Stimulated activated effector memory CD8-positive, alpha-beta T cell treated with anti-CD3 and anti-CD28 coated beads, Interleukin-12 subunit alpha, Interleukin-12 subunit beta, amount 100 ng/mL, for 72 hours (primary cell): ENCODE measurements at regions not wholly inside any gene's neighbourhood (a gene's known extent, or its start where the extent isn't known, plus 50 kb on each side); places are given as distances from the start of the nearest gene placed in this dataset.
A peak's percentile ranks its signal among the peaks of the same experiment; 100 is the strongest.
"Not testable (repeated sequence)": the region's sequence is repeated elsewhere in the genome, so short reads cannot be mapped to it uniquely, and the experiment has no call there.

Source experiments
- ATAC-seq: fragments of 150-1000 bp; cut with Tn5 transposase; 2 replicates; pipeline ENCODE4 v1.10.0; 2021
- DNase-seq, 2 donors: peaks; one replicate each; pipeline ENCODE4 v3.0.0; 2021 to 2022; ENCODE audit warnings: low spot score in 2 of 2
- H3K27ac Mint-ChIP-seq: one replicate; pipeline ENCODE4 v1.8.0; 2022; ENCODE audit warnings: mild to moderate bottlenecking, mixed read lengths
- H3K36me3 Mint-ChIP-seq: one replicate; pipeline ENCODE4 v1.8.0; 2022; ENCODE audit warnings: mild to moderate bottlenecking, mixed read lengths
- H3K4me1 Mint-ChIP-seq: one replicate; pipeline ENCODE4 v1.8.0; 2022; ENCODE audit warnings: mixed read lengths
- H3K4me3 Mint-ChIP-seq: one replicate; pipeline ENCODE4 v1.8.0; 2022; ENCODE audit warnings: mild to moderate bottlenecking, mixed read lengths
- H3K9me3 Mint-ChIP-seq: one replicate; pipeline ENCODE4 v1.8.0; 2022; ENCODE audit warnings: mixed read lengths

- not testable (repeated sequence) for DNase-seq, H3K9me3 Mint-ChIP-seq, H3K27ac Mint-ChIP-seq, ATAC-seq, H3K4me1 Mint-ChIP-seq
- H3K36me3 Mint-ChIP-seq = peaks cover 17% of the 10 kb centered on the region
- H3K4me3 Mint-ChIP-seq = peak overlapping the region; percentile 20
These were observed 130.6 kb upstream of the PLEKHM1 start for GRCh38 chr17:45621087-45621486.

DNA sequence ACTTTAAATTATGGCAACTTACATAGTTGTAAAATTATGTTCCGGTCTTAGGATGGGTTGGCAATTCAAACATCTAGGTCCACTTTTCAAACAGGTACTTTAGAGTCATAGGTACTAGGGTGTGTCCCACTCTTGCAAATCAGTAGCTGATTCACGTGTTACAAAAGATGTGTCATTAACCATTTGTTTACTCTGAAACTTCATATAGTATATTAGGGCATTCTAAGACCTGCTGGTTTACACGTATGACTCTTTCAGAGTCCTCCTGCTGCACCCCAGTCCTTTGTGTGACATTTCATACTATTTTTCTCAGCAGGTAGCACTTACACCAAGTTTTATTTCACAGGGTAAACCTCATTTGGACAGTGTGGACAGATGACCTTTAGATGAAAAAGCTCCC lies 131.8 kb upstream of the PLEKHM1 start:
- not testable (repeated sequence) for H3K4me1 Mint-ChIP-seq, H3K4me3 Mint-ChIP-seq, H3K27ac Mint-ChIP-seq, DNase-seq, H3K9me3 Mint-ChIP-seq
- peak; percentile 59 for ATAC-seq
- H3K36me3 Mint-ChIP-seq = peaks cover 25% of the 10 kb centered on the region

GRCh38 chr17:45628019-45628418 lies 137.5 kb upstream of the PLEKHM1 start:
- H3K36me3 Mint-ChIP-seq = peaks cover 82% of the 10 kb centered on the region

DNA sequence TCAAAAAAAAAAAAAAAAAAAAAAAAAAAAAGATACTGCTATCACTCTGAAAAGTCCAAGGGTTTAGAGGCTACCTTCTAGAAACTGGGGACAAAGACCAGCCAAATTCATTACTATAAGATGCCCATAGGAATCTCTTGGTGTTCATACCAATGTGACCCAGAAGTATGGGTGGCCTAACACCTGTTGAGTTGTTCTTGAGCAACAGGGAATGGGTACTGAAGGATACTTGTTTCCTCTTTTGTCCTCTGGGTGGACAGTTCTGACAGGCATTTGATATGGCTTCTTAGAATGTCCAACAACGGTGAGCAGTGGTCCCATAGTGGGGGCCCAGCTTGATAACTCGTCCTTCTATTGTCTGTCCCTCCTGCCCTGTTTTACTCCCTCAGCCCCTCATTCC lies 141.4 kb upstream of the PLEKHM1 start:
- Mint-ChIP-seq H3K27ac (no peak overlapping the region), H3K36me3 (peaks cover 87% of the 10 kb centered on the region), H3K4me3 (no peak overlapping the region), H3K9me3 (no peaks in the 10 kb centered on the region), H3K4me1 (peaks cover 10% of the 10 kb centered on the region)
- ATAC-seq (no peak), DNase-seq (no peak)

More at GRCh38 chr17:45628019-45628418, 137.5 kb upstream of the PLEKHM1 start:
- DNase-seq (no peak), ATAC-seq (no peak)
- no peak overlapping the region for H3K4me3 Mint-ChIP-seq
- no peak overlapping the region for H3K27ac Mint-ChIP-seq
- no peaks in the 10 kb centered on the region for H3K9me3 Mint-ChIP-seq
- peaks cover 11% of the 10 kb centered on the region for H3K4me1 Mint-ChIP-seq

GRCh38 chr17:45639297-45639849 lies 144.7 kb upstream of the CRHR1 start:
- peaks cover 10% of the 10 kb centered on the region for H3K4me1 Mint-ChIP-seq
- no peak for ATAC-seq

DNA sequence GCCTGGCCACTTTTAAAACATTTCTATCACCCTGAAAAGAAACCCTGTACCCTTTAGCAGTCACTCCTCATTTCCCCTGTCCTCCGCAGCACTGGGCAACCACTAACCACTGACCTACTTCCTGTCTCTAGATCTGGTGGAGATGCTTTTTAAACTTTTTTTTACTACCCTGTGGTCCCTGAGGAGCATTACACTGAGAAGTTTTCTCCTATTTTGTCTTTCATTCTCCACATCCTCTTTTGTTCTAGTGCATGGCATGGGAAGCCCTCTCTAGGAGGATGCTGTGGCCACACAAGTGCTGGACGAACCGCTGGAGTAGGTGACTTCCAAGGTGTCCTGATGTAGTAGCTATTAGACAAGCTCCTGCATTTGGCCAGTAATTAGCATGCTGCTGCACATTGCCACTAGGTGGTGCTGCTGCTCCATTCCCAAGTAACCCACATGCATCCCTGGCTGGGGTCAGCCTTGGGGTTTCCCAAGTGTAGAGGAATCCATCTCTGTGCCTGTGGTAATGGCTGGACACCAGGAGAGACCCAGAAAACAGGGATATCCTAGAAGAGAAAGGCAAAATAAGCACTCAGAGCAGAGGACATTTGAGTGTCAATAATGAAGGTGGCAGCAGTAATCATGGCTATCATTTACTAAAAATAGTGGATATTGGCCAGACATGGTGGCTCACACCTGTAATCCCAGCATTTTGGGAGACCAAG lies 143.8 kb upstream of the CRHR1 start:
- H3K36me3 Mint-ChIP-seq = peaks cover 43% of the 10 kb centered on the region
- no peaks in the 10 kb centered on the region for H3K9me3 Mint-ChIP-seq
- peaks cover 10% of the 10 kb centered on the region for H3K4me1 Mint-ChIP-seq
- ATAC-seq (peak; percentile 85), DNase-seq (peak; percentile 57 to 81)
- peak overlapping the region; percentile 78 for H3K27ac Mint-ChIP-seq
- no peak overlapping the region for H3K4me3 Mint-ChIP-seq

More at GRCh38 chr17:45639297-45639849, 144.7 kb upstream of the CRHR1 start:
- Mint-ChIP-seq H3K27ac (no peak overlapping the region), H3K36me3 (peaks cover 45% of the 10 kb centered on the region), H3K9me3 (no peaks in the 10 kb centered on the region), H3K4me3 (no peak overlapping the region)
- no peak for DNase-seq

- Mint-ChIP-seq H3K9me3 (no peaks in the 10 kb centered on the region), H3K4me3 (no peak overlapping the region), H3K27ac (no peak overlapping the region), H3K36me3 (peaks cover 31% of the 10 kb centered on the region), H3K4me1 (peaks cover 18% of the 10 kb centered on the region)
- DNase-seq (no peak), ATAC-seq (no peak)
These were observed 142.6 kb upstream of the CRHR1 start for GRCh38 chr17:45641541-45641940.

DNA sequence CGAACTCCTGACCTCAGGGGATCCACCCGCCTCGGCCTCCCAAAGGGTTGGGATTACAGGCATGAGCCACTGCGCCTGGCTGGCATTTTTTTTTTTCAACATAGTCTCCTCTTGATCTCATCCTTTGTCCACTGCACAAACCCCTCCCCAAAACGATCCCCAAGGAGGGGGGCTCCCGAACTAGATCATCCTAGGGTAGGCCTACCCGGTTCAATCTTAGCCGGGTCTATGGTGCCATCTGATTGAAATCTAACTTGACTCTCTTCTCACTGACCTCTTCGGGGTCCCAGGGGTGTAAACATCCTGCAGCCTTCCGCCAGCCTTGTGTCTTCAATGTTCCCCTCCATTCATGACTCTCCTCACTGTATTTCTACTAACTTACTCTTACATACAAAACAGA lies 140.5 kb upstream of the CRHR1 start:
- Mint-ChIP-seq H3K9me3 (no peaks in the 10 kb centered on the region), H3K4me1 (peaks cover 19% of the 10 kb centered on the region), H3K36me3 (peaks cover 15% of the 10 kb centered on the region), H3K4me3 (no peak overlapping the region), H3K27ac (no peak overlapping the region)
- DNase-seq = no peak
- no peak for ATAC-seq

- not testable (repeated sequence) for H3K4me3 Mint-ChIP-seq, H3K36me3 Mint-ChIP-seq, DNase-seq, H3K27ac Mint-ChIP-seq, H3K9me3 Mint-ChIP-seq, ATAC-seq
- peaks cover 19% of the 10 kb centered on the region for H3K4me1 Mint-ChIP-seq
These were observed 139.5 kb upstream of the CRHR1 start for GRCh38 chr17:45644637-45645036.

GRCh38 chr17:45645330-45645729 lies 138.8 kb upstream of the CRHR1 start:
- H3K27ac Mint-ChIP-seq = no peak overlapping the region
- H3K4me1 Mint-ChIP-seq = peaks cover 13% of the 10 kb centered on the region
- no peaks in the 10 kb centered on the region for H3K9me3 Mint-ChIP-seq
- DNase-seq = no peak
- no peak overlapping the region for H3K4me3 Mint-ChIP-seq
- no peak for ATAC-seq
- H3K36me3 Mint-ChIP-seq = peaks cover 2% of the 10 kb centered on the region

- no peaks in the 10 kb centered on the region for H3K36me3 Mint-ChIP-seq
- H3K27ac Mint-ChIP-seq = peak overlapping the region; percentile 72
- no peak for ATAC-seq
- no peak overlapping the region for H3K4me3 Mint-ChIP-seq
- H3K4me1 Mint-ChIP-seq = peaks cover 10% of the 10 kb centered on the region
- no peak for DNase-seq
- H3K9me3 Mint-ChIP-seq = no peaks in the 10 kb centered on the region
These were observed 137.7 kb upstream of the CRHR1 start for GRCh38 chr17:45646288-45646988.

DNA sequence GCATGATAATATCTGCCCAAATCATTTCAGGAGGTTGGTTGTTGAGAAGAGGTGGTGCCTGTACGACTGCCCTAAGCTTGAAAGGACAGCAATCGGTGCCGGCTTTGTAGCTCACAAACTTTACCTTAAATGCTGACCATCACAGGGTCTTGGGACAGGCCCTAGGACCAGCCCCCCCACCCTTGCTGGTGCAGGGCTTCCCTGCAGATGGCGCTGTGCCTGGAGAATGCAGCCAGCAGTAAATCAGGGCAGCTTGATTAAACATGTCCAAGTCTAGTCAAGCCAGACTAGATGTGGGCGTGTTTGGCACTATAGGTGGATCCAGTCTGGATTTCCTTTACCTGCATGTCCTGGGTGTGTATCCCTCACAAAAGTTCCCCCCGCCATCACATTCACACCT lies 135.5 kb upstream of the CRHR1 start:
- Mint-ChIP-seq H3K36me3 (no peaks in the 10 kb centered on the region), H3K4me3 (no peak overlapping the region), H3K9me3 (no peaks in the 10 kb centered on the region), H3K4me1 (peaks cover 10% of the 10 kb centered on the region), H3K27ac (no peak overlapping the region)
- ATAC-seq (no peak), DNase-seq (no peak)

DNA sequence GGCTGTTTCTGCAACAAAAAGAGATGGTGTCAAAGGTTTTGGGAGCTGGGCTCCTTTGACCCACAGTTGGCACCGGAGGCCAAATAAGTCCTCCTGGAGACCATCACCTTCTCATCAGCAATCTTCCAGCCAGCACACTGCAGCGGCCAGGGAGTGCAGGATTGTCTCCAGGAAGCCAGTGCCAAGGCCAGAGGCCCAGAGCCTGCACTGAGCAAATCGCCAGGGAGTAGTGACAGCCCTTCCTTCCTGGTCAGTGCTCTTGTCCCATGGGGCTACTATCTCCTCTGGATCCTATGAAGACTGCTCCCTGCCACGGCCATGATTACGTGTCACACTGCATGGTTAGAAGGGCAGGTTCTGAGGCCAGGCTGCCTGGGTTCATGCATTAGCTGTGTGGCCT lies 134.3 kb upstream of the CRHR1 start:
- ATAC-seq = no peak
- no peaks in the 10 kb centered on the region for H3K36me3 Mint-ChIP-seq
- DNase-seq = no peak
- peaks cover 10% of the 10 kb centered on the region for H3K4me1 Mint-ChIP-seq
- H3K4me3 Mint-ChIP-seq = no peak overlapping the region
- no peaks in the 10 kb centered on the region for H3K9me3 Mint-ChIP-seq
- H3K27ac Mint-ChIP-seq = no peak overlapping the region

GRCh38 chr17:45650561-45650960 lies 133.6 kb upstream of the CRHR1 start:
- H3K27ac Mint-ChIP-seq = no peak overlapping the region
- H3K9me3 Mint-ChIP-seq = no peaks in the 10 kb centered on the region
- ATAC-seq (no peak), DNase-seq (no peak)
- H3K4me1 Mint-ChIP-seq = peaks cover 10% of the 10 kb centered on the region
- no peaks in the 10 kb centered on the region for H3K36me3 Mint-ChIP-seq
- no peak overlapping the region for H3K4me3 Mint-ChIP-seq

DNA sequence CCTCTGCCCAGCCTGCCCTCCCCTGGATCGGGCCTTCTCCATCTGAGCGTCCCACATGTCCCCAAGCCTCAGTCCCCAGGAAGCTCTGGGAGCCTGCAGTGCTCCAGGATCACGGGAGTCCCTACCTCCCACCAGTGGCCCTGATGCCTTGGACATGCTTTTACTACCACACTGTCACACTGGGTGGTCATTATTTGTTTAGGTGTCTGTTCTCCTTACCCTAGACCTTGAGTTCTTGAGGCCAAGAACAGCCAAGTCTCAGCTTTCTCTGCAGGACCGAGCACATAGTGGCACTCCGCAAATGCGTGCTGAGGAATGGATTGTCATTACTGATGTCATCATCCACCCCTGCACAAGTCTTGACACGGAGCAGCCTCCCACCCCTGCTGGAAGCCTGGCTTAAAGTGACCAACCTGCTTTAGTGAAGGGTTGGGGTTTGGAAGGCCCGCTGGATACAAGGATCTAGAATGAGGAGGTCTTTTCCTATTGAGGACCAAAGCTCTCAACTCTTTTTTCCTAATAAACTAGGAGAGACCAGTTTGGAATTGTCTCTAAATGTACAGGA lies 132.9 kb upstream of the CRHR1 start:
- H3K9me3 Mint-ChIP-seq = no peaks in the 10 kb centered on the region
- ATAC-seq = no peak
- H3K4me3 Mint-ChIP-seq = no peak overlapping the region
- H3K27ac Mint-ChIP-seq = no peak overlapping the region
- H3K4me1 Mint-ChIP-seq = peaks cover 4% of the 10 kb centered on the region
- DNase-seq = no peak
- no peaks in the 10 kb centered on the region for H3K36me3 Mint-ChIP-seq

- Mint-ChIP-seq H3K4me1 (no peaks in the 10 kb centered on the region), H3K4me3 (no peak overlapping the region), H3K27ac (no peak overlapping the region), H3K9me3 (no peaks in the 10 kb centered on the region), H3K36me3 (no peaks in the 10 kb centered on the region)
- DNase-seq = no peak
- no peak for ATAC-seq
These were observed 130.5 kb upstream of the CRHR1 start for GRCh38 chr17:45653616-45654015.
